Fibroblast of lung (primary cell): ENCODE measurements at regions not wholly inside any gene's neighbourhood (a gene's known extent, or its start where the extent isn't known, plus 50 kb on each side); places are given as distances from the start of the nearest gene placed in this dataset.

Source experiments
- DNase-seq, 2 donors: peaks; one replicate each; pipeline versions ENCODE4 v3.0.0 to v3.0.0-alpha.2; 2010; ENCODE audit warnings: low read depth in 2 of 2
- H2AFZ ChIP-seq: 2 replicates; pipeline ENCODE4 v1.5.1; 2012; ENCODE audit warnings: low read length, control low read depth, inconsistent platforms
- H3K27ac ChIP-seq: 2 replicates; pipeline ENCODE4 v1.5.1; 2011; ENCODE audit warnings: low read length, control low read depth; ENCODE audit not compliant: insufficient read depth
- H3K27me3 ChIP-seq: 2 replicates; pipeline ENCODE4 v1.5.1; 2011; ENCODE audit warnings: mild to moderate bottlenecking, low read length; ENCODE audit not compliant: control insufficient read depth, insufficient read depth
- H3K36me3 ChIP-seq: 2 replicates; pipeline ENCODE4 v1.5.1; 2011; ENCODE audit warnings: low read length; ENCODE audit not compliant: control insufficient read depth, insufficient read depth
- H3K4me1 ChIP-seq: 2 replicates; pipeline ENCODE4 v1.5.1; 2011; ENCODE audit warnings: low read length; ENCODE audit not compliant: control insufficient read depth, insufficient read depth; ENCODE audit errors: extremely low read depth
- H3K4me2 ChIP-seq: 2 replicates; pipeline ENCODE4 v1.5.1; 2011; ENCODE audit warnings: low read length, control low read depth; ENCODE audit not compliant: insufficient read depth; ENCODE audit errors: extremely low read depth
- H3K4me3 ChIP-seq, 4 experiments: fragments of 200-600 bp in 1 of 4; sonication (generic) in 1 of 4; replicated peaks in 1 of 4; 2 replicates each; pipeline ENCODE4 v1.5.1; 2011 to 2016; ENCODE audit warnings: low read length in 4 of 4, low read depth in 3 of 4, mild to moderate bottlenecking in 3 of 4, control low read depth in 2 of 4, inconsistent platforms in 1 of 4, mixed read lengths in 1 of 4; ENCODE audit not compliant: insufficient read depth in 1 of 4; ENCODE audit errors: control extremely low read depth in 1 of 4
- H3K79me2 ChIP-seq: 2 replicates; pipeline ENCODE4 v1.5.1; 2012; ENCODE audit warnings: mild to moderate bottlenecking, low read length, inconsistent platforms; ENCODE audit not compliant: control insufficient read depth, insufficient read depth
- H3K9ac ChIP-seq: 2 replicates; pipeline ENCODE4 v1.5.1; 2011; ENCODE audit warnings: mild to moderate bottlenecking, low read length, control low read depth; ENCODE audit not compliant: insufficient read depth
- H3K9me3 ChIP-seq: 2 replicates; pipeline ENCODE4 v1.5.1; 2012; ENCODE audit warnings: low read depth, low read length; ENCODE audit not compliant: control insufficient read depth, insufficient read depth
- H4K20me1 ChIP-seq: 2 replicates; pipeline ENCODE4 v1.5.1; 2011; ENCODE audit warnings: low read length; ENCODE audit not compliant: control insufficient read depth, insufficient read depth; ENCODE audit errors: extremely low read depth
- CTCF ChIP-seq, 2 donors: IDR thresholded peaks in 1 of 2; conservative IDR thresholded peaks in 1 of 2; 1 replicate in 1 of 2; 2 replicates in 1 of 2; pipeline ENCODE4 v1.5.1; 2011 to 2012; ENCODE audit warnings: low read length in 2 of 2, control low read depth in 1 of 2, inconsistent platforms in 1 of 2, low read depth in 1 of 2, mild to moderate bottlenecking in 1 of 2
- EZH2 ChIP-seq: IDR thresholded peaks from 2 replicates; pipeline ENCODE4 v1.5.1; 2012; ENCODE audit warnings: low read length, control low read depth, mild to moderate bottlenecking; ENCODE audit errors: missing control alignments

- Histone ChIP-seq H3K27me3 (no peaks in the 10 kb centered on the region), H2AFZ (no peak overlapping the region), H3K36me3 (no peaks in the 10 kb centered on the region), H3K27ac (no peak overlapping the region), H3K9ac (no peak overlapping the region), H3K4me3 (no peak overlapping the region), H3K9me3 (no peaks in the 10 kb centered on the region), H3K4me1 (no peaks in the 10 kb centered on the region), H3K79me2 (no peaks in the 10 kb centered on the region), H3K4me2 (no peak overlapping the region), H4K20me1 (no peaks in the 10 kb centered on the region)
- no peak for TF ChIP-seq CTCF (conservative IDR thresholded peaks at IDR 0.05 in 1 of 2, IDR thresholded peaks at IDR 0.05 in 1 of 2; ENCODE audit: low read depth in 1 of 2, low read length in 2 of 2)
- no peak for TF ChIP-seq EZH2
- no peak for DNase-seq
These were observed 759.6 kb downstream of the SQOR start for GRCh38 chr15:46394463-46394862.

GRCh38 chr15:46408312-46408711 is 773.5 kb downstream of the SQOR start:
- Histone ChIP-seq H2AFZ (no peak overlapping the region), H3K4me1 (no peaks in the 10 kb centered on the region), H3K9ac (no peak overlapping the region), H3K36me3 (no peaks in the 10 kb centered on the region), H4K20me1 (no peaks in the 10 kb centered on the region), H3K4me3 (no peak overlapping the region), H3K4me2 (no peak overlapping the region), H3K9me3 (no peaks in the 10 kb centered on the region), H3K27me3 (no peaks in the 10 kb centered on the region), H3K79me2 (no peaks in the 10 kb centered on the region), H3K27ac (no peak overlapping the region)
- DNase-seq, result no peak
- TF ChIP-seq EZH2 (no peak), CTCF (conservative IDR thresholded peaks at IDR 0.05 in 1 of 2, IDR thresholded peaks at IDR 0.05 in 1 of 2; ENCODE audit: low read depth in 1 of 2, low read length in 2 of 2) (no peak)

GRCh38 chr15:46409841-46410301 is 775.0 kb downstream of the SQOR start:
- Histone ChIP-seq H3K36me3 (no peaks in the 10 kb centered on the region), H3K9me3 (no peaks in the 10 kb centered on the region), H2AFZ (no peak overlapping the region), H3K9ac (no peak overlapping the region), H3K79me2 (no peaks in the 10 kb centered on the region), H3K27ac (no peak overlapping the region), H3K4me2 (no peak overlapping the region), H3K27me3 (no peaks in the 10 kb centered on the region), H4K20me1 (no peaks in the 10 kb centered on the region), H3K4me1 (no peaks in the 10 kb centered on the region), H3K4me3 (no peak overlapping the region)
- no peak for DNase-seq
- no peak for TF ChIP-seq CTCF (conservative IDR thresholded peaks at IDR 0.05 in 1 of 2, IDR thresholded peaks at IDR 0.05 in 1 of 2; ENCODE audit: low read depth in 1 of 2, low read length in 2 of 2)
- no peak for TF ChIP-seq EZH2
